ENCODE measurements at regions not wholly inside any gene's neighbourhood (a gene's known extent, or its start where the extent isn't known, plus 50 kb on each side); places are given as distances from the start of the nearest gene placed in this dataset.

DNA sequence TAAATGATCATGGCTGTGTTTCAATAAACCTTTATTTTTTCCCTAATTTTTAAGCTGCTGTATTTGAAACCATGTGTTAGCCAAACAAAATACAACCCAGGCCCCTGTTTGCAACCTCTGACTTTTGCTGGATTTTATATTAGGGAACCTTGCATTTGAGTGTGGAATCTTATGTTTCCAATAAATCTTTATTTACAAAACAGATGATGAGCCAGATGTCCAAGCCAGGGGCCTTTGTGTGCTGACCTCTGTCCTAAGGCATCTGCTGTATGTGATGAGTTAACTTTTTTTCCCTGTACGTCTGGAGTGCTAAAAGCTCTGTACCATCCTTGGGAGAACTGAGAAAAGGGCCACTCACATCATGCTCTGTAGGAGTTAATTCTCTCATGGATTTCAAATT is 162.9 kb downstream of the TRIB2 start (continued):
- TF ChIP-seq, protein P1, sequence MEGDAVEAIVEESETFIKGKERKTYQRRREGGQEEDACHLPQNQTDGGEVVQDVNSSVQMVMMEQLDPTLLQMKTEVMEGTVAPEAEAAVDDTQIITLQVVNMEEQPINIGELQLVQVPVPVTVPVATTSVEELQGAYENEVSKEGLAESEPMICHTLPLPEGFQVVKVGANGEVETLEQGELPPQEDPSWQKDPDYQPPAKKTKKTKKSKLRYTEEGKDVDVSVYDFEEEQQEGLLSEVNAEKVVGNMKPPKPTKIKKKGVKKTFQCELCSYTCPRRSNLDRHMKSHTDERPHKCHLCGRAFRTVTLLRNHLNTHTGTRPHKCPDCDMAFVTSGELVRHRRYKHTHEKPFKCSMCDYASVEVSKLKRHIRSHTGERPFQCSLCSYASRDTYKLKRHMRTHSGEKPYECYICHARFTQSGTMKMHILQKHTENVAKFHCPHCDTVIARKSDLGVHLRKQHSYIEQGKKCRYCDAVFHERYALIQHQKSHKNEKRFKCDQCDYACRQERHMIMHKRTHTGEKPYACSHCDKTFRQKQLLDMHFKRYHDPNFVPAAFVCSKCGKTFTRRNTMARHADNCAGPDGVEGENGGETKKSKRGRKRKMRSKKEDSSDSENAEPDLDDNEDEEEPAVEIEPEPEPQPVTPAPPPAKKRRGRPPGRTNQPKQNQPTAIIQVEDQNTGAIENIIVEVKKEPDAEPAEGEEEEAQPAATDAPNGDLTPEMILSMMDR (conservative IDR thresholded peaks at IDR 0.05; ENCODE audit: low read depth in 2 of 2), result no peak
- TF ChIP-seq, protein P2, sequence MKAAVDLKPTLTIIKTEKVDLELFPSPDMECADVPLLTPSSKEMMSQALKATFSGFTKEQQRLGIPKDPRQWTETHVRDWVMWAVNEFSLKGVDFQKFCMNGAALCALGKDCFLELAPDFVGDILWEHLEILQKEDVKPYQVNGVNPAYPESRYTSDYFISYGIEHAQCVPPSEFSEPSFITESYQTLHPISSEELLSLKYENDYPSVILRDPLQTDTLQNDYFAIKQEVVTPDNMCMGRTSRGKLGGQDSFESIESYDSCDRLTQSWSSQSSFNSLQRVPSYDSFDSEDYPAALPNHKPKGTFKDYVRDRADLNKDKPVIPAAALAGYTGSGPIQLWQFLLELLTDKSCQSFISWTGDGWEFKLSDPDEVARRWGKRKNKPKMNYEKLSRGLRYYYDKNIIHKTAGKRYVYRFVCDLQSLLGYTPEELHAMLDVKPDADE (IDR thresholded peaks at IDR 0.05), result no peak
- TF ChIP-seq CREB1 (CRISPR knock-in tag; IDR thresholded peaks at IDR 0.05; ENCODE audit: low read depth), result no peak
- TF ChIP-seq, protein P3, sequence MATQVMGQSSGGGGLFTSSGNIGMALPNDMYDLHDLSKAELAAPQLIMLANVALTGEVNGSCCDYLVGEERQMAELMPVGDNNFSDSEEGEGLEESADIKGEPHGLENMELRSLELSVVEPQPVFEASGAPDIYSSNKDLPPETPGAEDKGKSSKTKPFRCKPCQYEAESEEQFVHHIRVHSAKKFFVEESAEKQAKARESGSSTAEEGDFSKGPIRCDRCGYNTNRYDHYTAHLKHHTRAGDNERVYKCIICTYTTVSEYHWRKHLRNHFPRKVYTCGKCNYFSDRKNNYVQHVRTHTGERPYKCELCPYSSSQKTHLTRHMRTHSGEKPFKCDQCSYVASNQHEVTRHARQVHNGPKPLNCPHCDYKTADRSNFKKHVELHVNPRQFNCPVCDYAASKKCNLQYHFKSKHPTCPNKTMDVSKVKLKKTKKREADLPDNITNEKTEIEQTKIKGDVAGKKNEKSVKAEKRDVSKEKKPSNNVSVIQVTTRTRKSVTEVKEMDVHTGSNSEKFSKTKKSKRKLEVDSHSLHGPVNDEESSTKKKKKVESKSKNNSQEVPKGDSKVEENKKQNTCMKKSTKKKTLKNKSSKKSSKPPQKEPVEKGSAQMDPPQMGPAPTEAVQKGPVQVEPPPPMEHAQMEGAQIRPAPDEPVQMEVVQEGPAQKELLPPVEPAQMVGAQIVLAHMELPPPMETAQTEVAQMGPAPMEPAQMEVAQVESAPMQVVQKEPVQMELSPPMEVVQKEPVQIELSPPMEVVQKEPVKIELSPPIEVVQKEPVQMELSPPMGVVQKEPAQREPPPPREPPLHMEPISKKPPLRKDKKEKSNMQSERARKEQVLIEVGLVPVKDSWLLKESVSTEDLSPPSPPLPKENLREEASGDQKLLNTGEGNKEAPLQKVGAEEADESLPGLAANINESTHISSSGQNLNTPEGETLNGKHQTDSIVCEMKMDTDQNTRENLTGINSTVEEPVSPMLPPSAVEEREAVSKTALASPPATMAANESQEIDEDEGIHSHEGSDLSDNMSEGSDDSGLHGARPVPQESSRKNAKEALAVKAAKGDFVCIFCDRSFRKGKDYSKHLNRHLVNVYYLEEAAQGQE (IDR thresholded peaks at IDR 0.05; ENCODE audit: unreplicated experiment), result no peak

DNA sequence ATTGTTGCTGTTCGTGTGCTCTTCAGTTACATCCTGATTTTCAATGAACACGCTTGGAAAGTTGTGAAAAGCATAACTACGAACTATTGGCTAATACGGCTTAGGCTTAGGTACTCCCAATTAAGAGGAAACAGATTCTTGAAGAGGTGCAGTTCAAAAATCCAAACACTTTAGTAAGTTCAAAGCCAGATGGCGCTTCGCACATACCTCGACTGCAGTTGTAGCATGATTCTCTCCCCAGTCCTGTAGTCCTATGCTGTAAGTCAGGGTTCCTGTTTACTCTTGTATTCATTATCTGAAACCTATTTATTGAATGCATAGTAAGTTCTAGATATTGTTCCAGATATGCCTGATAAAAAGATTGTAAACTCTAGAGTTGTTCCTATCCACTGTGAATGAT is 165.2 kb downstream of the TRIB2 start:
- Histone ChIP-seq H3K27me3 (ENCODE audit: insufficient read depth) (no peaks in the 10 kb centered on the region), H3K9me2 (ENCODE audit: insufficient read depth) (no peaks in the 10 kb centered on the region; the same call in 1 of the 2 replicates), H3K79me2 (replicated peaks; ENCODE audit: insufficient read depth) (no peaks in the 10 kb centered on the region), H3K4me3 (no peak overlapping the region), H3K4me1 (ENCODE audit: insufficient read depth) (peaks cover 5% of the 10 kb centered on the region), H3K27ac (ENCODE audit: low read depth) (no peak overlapping the region), H2AFZ (no peak overlapping the region; the same call in 1 of the 2 replicates), H3K36me3 (ENCODE audit: insufficient read depth) (no peaks in the 10 kb centered on the region), H3F3A (replicated peaks; ENCODE audit: low read depth) (no peaks in the 10 kb centered on the region), H3K4me2 (no peak overlapping the region), H4K20me1 (replicated peaks; ENCODE audit: insufficient read depth) (no peaks in the 10 kb centered on the region)
- TF ChIP-seq, protein P1 (conservative IDR thresholded peaks at IDR 0.05; ENCODE audit: low read depth in 2 of 2), result peak in 1 of 2 experiments; percentile 44; a peak in 2 of 4 replicates
- no peak for TF ChIP-seq STAT1 (IDR thresholded peaks at IDR 0.05; ENCODE audit: unreplicated experiment)
- no peak for TF ChIP-seq NANOG (IDR thresholded peaks at IDR 0.05; ENCODE audit: borderline replicate concordance)
- H3K36me3 Mint-ChIP-seq (ENCODE audit: low read depth), result no peaks in the 10 kb centered on the region
- H3K27me3 Mint-ChIP-seq (ENCODE audit: insufficient read depth, low read depth, poor library complexity), result no peaks in the 10 kb centered on the region
- H3K4me3 Mint-ChIP-seq, result no peak overlapping the region
- H3K4me1 Mint-ChIP-seq, result peaks cover 3% of the 10 kb centered on the region; the same call in 2 of the 3 replicates
- ATAC-seq (no peak), DNase-seq (ENCODE audit: low spot score) (peak; percentile 16)
- H3K27ac Mint-ChIP-seq, result no peak overlapping the region
- no peaks in the 10 kb centered on the region for H3K9me3 Mint-ChIP-seq
